Heart left ventricle (tissue), 16 donors: ENCODE measurements at regions not wholly inside any gene's neighbourhood (a gene's known extent, or its start where the extent isn't known, plus 50 kb on each side); places are given as distances from the start of the nearest gene placed in this dataset.

Experiments
- ATAC-seq, 4 donors: fragments of 200-7000 bp; cut with Tn5 transposase; one replicate each; pipeline ENCODE4 v1.9.1; 2020 to 2022; ENCODE audit warnings: moderate library complexity in 4 of 4, mild to moderate bottlenecking in 3 of 4, moderate number of reproducible peaks in 1 of 4
- DNase-seq, 5 donors: peaks; one replicate each; pipeline ENCODE4 v3.0.0-alpha.2; 2020
- H3K27ac ChIP-seq, 12 donors: fragments of 200-600 bp; sonication (generic) in 4 of 12; one replicate each; pipeline versions ENCODE4 v1.5.0 to v1.8.0; 2016 to 2022; ENCODE audit warnings: mild to moderate bottlenecking in 2 of 12
- H3K27me3 ChIP-seq, 9 donors: fragments of 200-600 bp; sonication (generic) in 2 of 9; one replicate each; pipeline versions ENCODE4 v1.5.1 to v1.8.0; 2016 to 2022; ENCODE audit warnings: mild to moderate bottlenecking in 3 of 9
- H3K36me3 ChIP-seq, 9 donors: fragments of 200-600 bp; sonication (generic) in 2 of 9; one replicate each; pipeline versions ENCODE4 v1.5.0 to v1.8.0; 2018 to 2022; ENCODE audit warnings: mild to moderate bottlenecking in 2 of 9
- H3K4me1 ChIP-seq, 12 donors: fragments of 200-600 bp; sonication (generic) in 4 of 12; one replicate each; pipeline versions ENCODE4 v1.5.0 to v1.8.0; 2016 to 2022; ENCODE audit warnings: mild to moderate bottlenecking in 3 of 12
- H3K4me3 ChIP-seq, 12 donors: fragments of 200-600 bp; sonication (generic) in 4 of 12; one replicate each; pipeline versions ENCODE4 v1.5.0 to v1.8.0; 2017 to 2022; ENCODE audit warnings: mild to moderate bottlenecking in 9 of 12, moderate library complexity in 4 of 12
- H3K9me3 ChIP-seq, 12 donors: fragments of 200-600 bp; sonication (generic) in 4 of 12; one replicate each; pipeline versions ENCODE4 v1.5.0 to v1.8.0; 2016 to 2022; ENCODE audit warnings: mild to moderate bottlenecking in 1 of 12
- POLR2A ChIP-seq, 2 donors: fragments of 450-650 bp; IDR thresholded peaks; one replicate each; pipeline ENCODE4 v1.6.1; 2017; ENCODE audit warnings: antibody characterized with exemption in 2 of 2, mild to moderate bottlenecking in 2 of 2, moderate library complexity in 2 of 2
- WGBS, 4 donors: extraction: QIAGEN DNeasy Blood & Tissue Kit in 2 of 4; methylation state at CpG; one replicate each; pipeline versions ENCODE4 v1.1.5 to v1.1.7; 2013 to 2018; 5-methylcytosine and 5-hydroxymethylcytosine counted together
- intact Hi-C, 10 donors: fragments of 100-400 bp; cut with DNase I; formaldehyde crosslinking; loops; one replicate each; pipeline versions ENCODE4 v1.11.1 to v1.14.2; 2022
- TF ChIP-seq, protein P1 (sequence below), 12 donors: fragments of 200-600 bp; sonication (generic) in 4 of 12; IDR thresholded peaks; one replicate each; pipeline versions ENCODE4 v1.5.0 to v1.8.0; 2018 to 2022; ENCODE audit warnings: antibody characterized with exemption in 12 of 12, mild to moderate bottlenecking in 5 of 12
- donor health status: ischemic (EF 13 %, LVEDD 7.1; RV severe dilation, severe dysfunction).
- donor health status: healthy with polysubstance abuse.
- donor health status: DM: no; HTN: yes; CAD: no.
- donor health status: DM: no; HTN: no; CAD: no.
- donor health status: ischemic (EF 25% LVEDD 6.9; RV normal size, moderate dysfunction).
- donor health status: ischemic (EF 25% LVEDD 5.7; RV mildly dilated, moderate dysfunction).
- donor health status: healthy.
- donor health status: DM: yes; HTN: yes; CAD: no.
- donor health status: ischemic (EF 35%, LVEDD 5.7; RV mildly dilated, moderate dysfunction).
- donor health status: nonischemic (EF 11% LVEDD 7.7; RV severe dilation, severe dysfunction).
- donor health status: DM: yes; HTN: yes; CAD: no.
- donor health status: PGD.
- donor health status: ischemic (EF 29% LVEDD 5.4; RV normal size, mild dysfunction).
- donor health status: nonischemic (EF 23%, LVEDD 6.1; RV moderate dilation, normal function).

DNA sequence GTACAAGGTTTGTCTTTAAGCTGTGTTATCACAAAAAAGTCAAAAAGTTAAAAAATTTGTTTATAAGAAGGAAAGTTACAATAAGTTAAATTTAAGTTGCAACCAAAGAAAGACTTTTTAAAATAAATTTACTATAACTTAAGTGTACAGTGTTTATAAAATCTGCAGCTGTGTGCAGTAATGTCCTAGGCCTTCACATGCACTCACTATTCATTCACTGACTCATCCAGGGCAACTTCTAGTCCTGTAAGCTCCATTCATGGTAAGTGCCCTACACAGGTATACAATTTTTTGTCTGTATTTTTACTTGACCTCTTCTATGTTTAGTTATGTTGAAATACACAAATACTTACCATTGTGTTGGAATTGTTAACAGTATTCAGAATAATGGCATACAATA is 667.9 kb upstream of the SLITRK5 start:
- Histone ChIP-seq H3K9me3 (peaks cover 0 to 9% (median 0%) of the 10 kb centered on the region in 12 donors), H3K27me3 (no peaks in the 10 kb centered on the region), H3K4me3 (no peak overlapping the region), H3K36me3 (no peaks in the 10 kb centered on the region), H3K4me1 (no peaks in the 10 kb centered on the region), H3K27ac (no peak overlapping the region)
- DNase-seq = no peak
- ATAC-seq = no peak
- intact Hi-C loops = no loop called here
- no peak for TF ChIP-seq POLR2A (IDR thresholded peaks at IDR 0.05)
- TF ChIP-seq, protein P1, sequence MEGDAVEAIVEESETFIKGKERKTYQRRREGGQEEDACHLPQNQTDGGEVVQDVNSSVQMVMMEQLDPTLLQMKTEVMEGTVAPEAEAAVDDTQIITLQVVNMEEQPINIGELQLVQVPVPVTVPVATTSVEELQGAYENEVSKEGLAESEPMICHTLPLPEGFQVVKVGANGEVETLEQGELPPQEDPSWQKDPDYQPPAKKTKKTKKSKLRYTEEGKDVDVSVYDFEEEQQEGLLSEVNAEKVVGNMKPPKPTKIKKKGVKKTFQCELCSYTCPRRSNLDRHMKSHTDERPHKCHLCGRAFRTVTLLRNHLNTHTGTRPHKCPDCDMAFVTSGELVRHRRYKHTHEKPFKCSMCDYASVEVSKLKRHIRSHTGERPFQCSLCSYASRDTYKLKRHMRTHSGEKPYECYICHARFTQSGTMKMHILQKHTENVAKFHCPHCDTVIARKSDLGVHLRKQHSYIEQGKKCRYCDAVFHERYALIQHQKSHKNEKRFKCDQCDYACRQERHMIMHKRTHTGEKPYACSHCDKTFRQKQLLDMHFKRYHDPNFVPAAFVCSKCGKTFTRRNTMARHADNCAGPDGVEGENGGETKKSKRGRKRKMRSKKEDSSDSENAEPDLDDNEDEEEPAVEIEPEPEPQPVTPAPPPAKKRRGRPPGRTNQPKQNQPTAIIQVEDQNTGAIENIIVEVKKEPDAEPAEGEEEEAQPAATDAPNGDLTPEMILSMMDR (IDR thresholded peaks at IDR 0.05) = no peak

DNA sequence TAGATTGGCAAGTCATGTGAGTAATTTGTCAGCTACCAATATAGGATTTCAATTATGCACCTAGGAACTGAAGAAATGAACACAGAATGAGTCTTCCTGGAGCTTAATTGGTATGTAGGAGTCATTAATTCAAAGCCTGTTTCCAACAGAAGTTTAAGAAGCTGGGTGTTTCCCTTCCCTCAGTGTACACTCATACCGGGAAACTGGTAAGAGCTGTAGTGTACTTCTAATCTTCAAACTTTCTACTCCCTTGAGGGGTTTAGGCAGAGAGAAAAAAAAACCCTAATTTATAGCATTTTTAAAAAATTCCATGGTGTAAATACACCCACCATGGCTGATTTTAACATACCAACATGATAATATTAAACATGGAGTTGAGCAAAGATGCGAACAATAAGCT is 665.7 kb upstream of the SLITRK5 start:
- no peaks in the 10 kb centered on the region for H3K4me1 ChIP-seq
- no peak for DNase-seq
- H3K9me3 ChIP-seq = peaks cover 0 to 18% (median 0%) of the 10 kb centered on the region in 12 donors
- intact Hi-C loops = no loop called here
- H3K27me3 ChIP-seq = no peaks in the 10 kb centered on the region
- no peaks in the 10 kb centered on the region for H3K36me3 ChIP-seq
- TF ChIP-seq POLR2A (IDR thresholded peaks at IDR 0.05) = no peak
- TF ChIP-seq, protein P1 (IDR thresholded peaks at IDR 0.05) = no peak
- H3K4me3 ChIP-seq = no peak overlapping the region
- ATAC-seq = no peak
- H3K27ac ChIP-seq = no peak overlapping the region
- WGBS, 4 donors = 85 to 90% (median 88%) methylated on average over 2 of the region's 2 CpGs

DNA sequence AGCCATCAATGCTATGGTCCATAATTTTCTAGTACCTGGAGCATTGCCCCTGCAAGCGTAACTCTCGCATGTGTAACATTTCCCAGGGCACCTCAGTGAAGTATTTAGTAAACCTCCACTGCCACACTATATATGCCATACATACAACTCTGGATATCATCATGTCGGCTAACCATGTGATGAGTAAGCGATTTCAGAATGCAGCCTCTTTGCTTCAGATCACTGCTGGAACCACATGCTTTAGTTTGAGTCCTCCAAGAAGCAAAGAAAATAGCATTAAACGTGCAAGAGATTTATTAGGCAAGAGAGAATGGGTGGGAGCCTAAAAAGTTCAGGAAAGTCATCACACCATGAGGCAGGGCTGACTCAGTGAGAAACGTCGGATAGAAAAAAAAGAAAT is 635.6 kb upstream of the SLITRK5 start:
- no peak overlapping the region for H3K4me3 ChIP-seq
- intact Hi-C loops = no loop called here
- DNase-seq (no peak), ATAC-seq (no peak)
- H3K36me3 ChIP-seq = no peaks in the 10 kb centered on the region
- H3K9me3 ChIP-seq = peaks cover 0 to 5% (median 0%) of the 10 kb centered on the region in 12 donors
- 78 to 81% (median 79%) methylated on average over 7 of the region's 7 CpGs for WGBS, 4 donors
- H3K27ac ChIP-seq = no peak overlapping the region
- H3K4me1 ChIP-seq = no peaks in the 10 kb centered on the region
- no peak for TF ChIP-seq POLR2A (IDR thresholded peaks at IDR 0.05)
- no peaks in the 10 kb centered on the region for H3K27me3 ChIP-seq

DNA sequence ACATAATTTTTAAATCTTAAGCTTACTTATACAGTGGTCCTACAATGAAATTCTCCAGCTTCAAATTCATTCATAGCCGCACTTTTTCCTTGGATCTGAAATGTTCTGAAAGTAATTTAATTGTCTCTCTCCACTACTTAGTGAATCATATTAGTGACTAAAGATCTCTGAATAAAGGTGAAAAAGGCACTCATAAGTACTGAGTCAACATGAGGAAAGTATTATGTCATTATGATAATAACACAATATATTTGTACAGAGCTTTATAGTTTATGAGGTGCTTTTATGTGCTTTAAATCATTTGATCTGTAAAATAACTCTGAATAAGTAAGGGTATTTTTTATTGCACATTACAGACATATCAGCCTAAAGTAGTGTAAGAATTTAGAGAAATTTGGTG is 628.2 kb upstream of the SLITRK5 start:
- H3K27me3 ChIP-seq = no peaks in the 10 kb centered on the region
- H3K4me1 ChIP-seq = no peaks in the 10 kb centered on the region
- H3K27ac ChIP-seq = no peak overlapping the region
- no peak for TF ChIP-seq POLR2A (IDR thresholded peaks at IDR 0.05)
- TF ChIP-seq, protein P1 (IDR thresholded peaks at IDR 0.05) = no peak
- H3K36me3 ChIP-seq = no peaks in the 10 kb centered on the region
- H3K9me3 ChIP-seq = peaks cover 0 to 10% (median 0%) of the 10 kb centered on the region in 12 donors
- H3K4me3 ChIP-seq = no peak overlapping the region
- WGBS, 4 donors = 95 to 99% (median 97%) methylated on average over 1 of the region's 1 CpG
- intact Hi-C loops = no loop called here
- ATAC-seq (no peak), DNase-seq (no peak)

DNA sequence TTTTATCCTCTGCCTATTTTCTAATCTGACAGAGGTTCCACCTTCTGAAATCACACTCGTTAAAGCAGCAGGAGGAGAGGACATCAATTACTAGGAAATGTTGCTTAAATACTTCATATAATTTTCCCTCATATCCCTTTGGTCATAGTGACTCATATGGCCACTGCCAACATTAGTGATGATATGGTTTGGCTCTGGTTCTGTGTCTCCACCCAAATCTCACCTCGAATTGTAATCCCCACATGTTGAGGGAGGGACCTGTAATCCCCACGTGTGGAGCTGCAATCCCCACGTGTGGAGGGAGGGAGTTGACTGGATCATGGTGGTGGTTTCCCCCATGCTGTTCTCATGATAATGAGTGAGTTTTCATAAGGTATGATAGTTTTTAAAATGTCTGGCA is 618.4 kb upstream of the SLITRK5 start:
- Histone ChIP-seq H3K4me3 (no peak overlapping the region), H3K27me3 (no peaks in the 10 kb centered on the region), H3K27ac (no peak overlapping the region), H3K9me3 (peaks cover 0 to 6% (median 0%) of the 10 kb centered on the region in 12 donors), H3K36me3 (no peaks in the 10 kb centered on the region), H3K4me1 (no peaks in the 10 kb centered on the region)
- ATAC-seq (no peak), DNase-seq (no peak)
- WGBS, 4 donors = 48 to 59% (median 51%) methylated on average over 4 of the region's 4 CpGs
- intact Hi-C loops = no loop called here
- TF ChIP-seq, protein P1 (IDR thresholded peaks at IDR 0.05) = no peak
- TF ChIP-seq POLR2A (IDR thresholded peaks at IDR 0.05) = no peak
